ENCODE measurements at regions not wholly inside any gene's neighbourhood (a gene's known extent, or its start where the extent isn't known, plus 50 kb on each side); places are given as distances from the start of the nearest gene placed in this dataset.

- DNase-seq (ENCODE audit: low spot score) (no peak), ATAC-seq (ENCODE audit: low FRiP score) (no peak)
- TF ChIP-seq CTCF (IDR thresholded peaks at IDR 0.05): no peak
These were observed 278.7 kb upstream of the ISL1 start for GRCh38 chr5:51104556-51104955.

DNA sequence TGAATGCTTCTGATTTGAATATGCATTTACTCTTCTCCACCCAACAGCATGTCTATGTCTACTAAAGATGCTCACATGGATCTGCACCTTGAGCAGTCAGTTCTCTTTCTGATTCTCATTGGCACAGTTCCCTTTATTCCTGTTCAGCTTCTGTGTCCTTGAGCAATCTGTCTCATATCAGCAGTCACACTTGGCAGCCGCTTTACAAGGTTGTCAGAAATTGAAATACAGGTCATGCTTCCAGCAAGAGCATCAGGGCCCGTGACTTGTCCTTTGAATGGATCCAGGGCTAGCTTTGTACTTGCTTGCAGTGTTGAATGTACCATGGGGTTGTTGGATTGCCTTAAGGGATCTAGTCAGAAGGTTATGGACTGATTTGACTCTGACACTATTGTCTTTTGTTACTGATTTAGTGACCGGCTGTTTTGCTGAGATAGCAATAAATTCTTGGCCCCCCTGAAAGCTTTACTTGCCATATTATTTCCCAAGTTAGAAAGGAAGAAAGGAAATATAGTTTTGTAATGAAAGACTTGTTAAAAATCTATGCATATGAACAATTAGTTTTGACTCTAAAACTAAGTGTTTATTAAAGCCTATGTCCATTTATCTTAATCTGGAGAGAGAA lies 273.4 kb upstream of the ISL1 start:
- no peak for ATAC-seq (ENCODE audit: low FRiP score)
- no peak for TF ChIP-seq CTCF (IDR thresholded peaks at IDR 0.05)

GRCh38 chr5:51131266-51131665 lies 252.0 kb upstream of the ISL1 start:
- DNase-seq (ENCODE audit: low spot score) (no peak), ATAC-seq (ENCODE audit: low FRiP score) (no peak)
- no peak for TF ChIP-seq CTCF (IDR thresholded peaks at IDR 0.05)

More for the DNA sequence above, 273.4 kb upstream of the ISL1 start:
- no peak for DNase-seq (ENCODE audit: low spot score)

DNA sequence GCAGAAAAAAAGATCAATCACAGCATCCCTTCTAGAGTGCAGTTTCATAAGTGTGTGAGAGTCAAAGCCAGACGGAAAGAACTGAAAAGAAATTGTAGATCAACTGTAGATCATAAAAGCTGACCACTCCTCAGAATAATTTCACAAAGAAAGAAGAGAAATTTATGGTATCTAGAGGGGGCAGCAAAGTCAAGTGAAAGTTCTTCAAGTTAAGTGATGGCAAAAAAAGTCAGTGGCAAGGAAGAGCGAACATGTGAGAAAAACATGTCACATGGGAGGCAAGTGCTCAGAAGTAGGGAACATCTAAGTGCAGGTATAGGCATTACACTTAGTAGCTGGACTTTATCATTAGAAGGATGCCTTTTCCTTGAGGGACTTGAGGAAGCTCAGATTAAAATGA lies 245.1 kb upstream of the ISL1 start:
- ATAC-seq (ENCODE audit: low FRiP score): no peak
- TF ChIP-seq CTCF (IDR thresholded peaks at IDR 0.05): no peak
- no peak for DNase-seq (ENCODE audit: low spot score)

GRCh38 chr5:51148437-51148836 lies 234.8 kb upstream of the ISL1 start:
- ATAC-seq (ENCODE audit: low FRiP score) (no peak), DNase-seq (ENCODE audit: low spot score) (no peak)
- no peak for TF ChIP-seq CTCF (IDR thresholded peaks at IDR 0.05)

- ATAC-seq (ENCODE audit: low FRiP score) (no peak), DNase-seq (ENCODE audit: low spot score) (no peak)
- no peak for TF ChIP-seq CTCF (IDR thresholded peaks at IDR 0.05)
These were observed 227.0 kb upstream of the ISL1 start for GRCh38 chr5:51156222-51156621.

DNA sequence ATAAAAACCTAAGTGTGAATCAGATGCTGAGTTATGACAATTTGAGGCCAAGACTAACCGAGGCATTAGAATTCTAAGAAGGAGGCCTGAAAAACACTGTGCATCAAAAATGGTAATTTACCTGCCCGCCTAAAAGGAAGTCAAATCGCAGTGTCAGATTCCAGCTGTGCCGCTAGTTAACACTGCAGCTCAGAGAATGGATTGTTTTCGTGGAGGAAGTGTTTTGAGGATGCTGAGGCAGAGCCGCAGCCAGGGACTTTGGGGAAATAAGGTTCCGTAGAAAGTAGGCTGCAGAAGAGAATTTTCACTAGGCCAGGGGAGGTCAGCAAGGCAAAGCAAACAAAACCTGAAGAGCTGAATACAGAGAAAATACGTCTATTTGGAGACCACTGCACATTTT lies 226.4 kb upstream of the ISL1 start:
- TF ChIP-seq CTCF (IDR thresholded peaks at IDR 0.05): no peak
- ATAC-seq (ENCODE audit: low FRiP score) (no peak), DNase-seq (ENCODE audit: low spot score) (no peak)
